SK-N-SH (cell line): ENCODE measurements at regions not wholly inside any gene's neighbourhood (a gene's known extent, or its start where the extent isn't known, plus 50 kb on each side); places are given as distances from the start of the nearest gene placed in this dataset.

Experiments
- CTCF ChIA-PET: fragments of 300-600, 350-600 bp; formaldehyde crosslinking; extraction: SDS; loops from one replicate; lab custom pipeline; 2021; lab: Yijun Ruan, JAX
- POLR2A ChIA-PET: fragments of 350-600 bp; sonication (Branson Sonifier 250); formaldehyde crosslinking; extraction: SDS; loops from one replicate; lab custom pipeline; 2020; ENCODE audit warnings: antibody characterized with exemption, inconsistent platforms; lab: Yijun Ruan, JAX
- DNase-seq: peaks from one replicate; pipeline ENCODE4 v3.0.0; 2012
- H2AFZ ChIP-seq: fragments of 200-600 bp; sonication (generic); 2 replicates; pipeline ENCODE4 v1.8.1; 2016; ENCODE audit warnings: antibody characterized with exemption, mild to moderate bottlenecking, low read depth
- H3F3A ChIP-seq: fragments of 200-600 bp; sonication (generic); replicated peaks from 2 replicates; pipeline ENCODE3; 2016; ENCODE audit warnings: antibody characterized with exemption, mild to moderate bottlenecking; ENCODE audit not compliant: insufficient read depth
- H3K27ac ChIP-seq, 2 experiments: fragments of 200-500 bp in 1 of 2; fragments of 200-600 bp in 1 of 2; sonication (Bioruptor generic) in 1 of 2; sonication (generic), shearing (Covaris generic) in 1 of 2; 2 replicates each; pipeline versions ENCODE4 v1.5.1 to v1.6.1; 2014 to 2016; ENCODE audit warnings: low read depth in 2 of 2, inconsistent platforms in 1 of 2, low read length in 1 of 2, mild to moderate bottlenecking in 1 of 2, mixed read lengths in 1 of 2
- H3K27me3 ChIP-seq: fragments of 200-600 bp; sonication (generic), shearing (Covaris generic); 2 replicates; pipeline ENCODE4 v1.6.1; 2016; ENCODE audit warnings: mixed run types; ENCODE audit not compliant: insufficient read depth
- H3K36me3 ChIP-seq, 2 experiments: fragments of 200-500 bp in 1 of 2; fragments of 200-600 bp in 1 of 2; sonication (Bioruptor generic) in 1 of 2; sonication (generic) in 1 of 2; replicated peaks in 1 of 2; 2 replicates each; pipeline versions ENCODE3 to v1.5.1; 2014 to 2016; ENCODE audit warnings: low read length in 1 of 2, mild to moderate bottlenecking in 1 of 2; ENCODE audit not compliant: insufficient read depth in 2 of 2, control insufficient read depth in 1 of 2
- H3K4me1 ChIP-seq, 2 experiments: fragments of 200-500 bp in 1 of 2; fragments of 200-600 bp in 1 of 2; sonication (Bioruptor generic) in 1 of 2; sonication (generic), shearing (Covaris generic) in 1 of 2; 2 replicates each; pipeline versions ENCODE4 v1.5.1 to v1.6.1; 2014 to 2016; ENCODE audit warnings: low read depth in 1 of 2, low read length in 1 of 2, mixed run types in 1 of 2; ENCODE audit not compliant: insufficient read depth in 2 of 2, control insufficient read depth in 1 of 2
- H3K4me2 ChIP-seq: fragments of 200-600 bp; sonication (generic), shearing (Covaris generic); 2 replicates; pipeline ENCODE4 v1.6.1; 2017; ENCODE audit warnings: mixed run types
- H3K4me3 ChIP-seq, 2 experiments: fragments of 200-500 bp in 1 of 2; fragments of 200-600 bp in 1 of 2; sonication (Bioruptor generic) in 1 of 2; sonication (generic), shearing (Covaris generic) in 1 of 2; 2 replicates each; pipeline versions ENCODE4 v1.5.1 to v1.8.1; 2014 to 2016; ENCODE audit warnings: low read depth in 2 of 2, inconsistent platforms in 1 of 2, low read length in 1 of 2, mild to moderate bottlenecking in 1 of 2, mixed read lengths in 1 of 2, moderate library complexity in 1 of 2
- H3K79me2 ChIP-seq: fragments of 200-600 bp; sonication (generic); 2 replicates; pipeline ENCODE4 v1.8.1; 2017; ENCODE audit warnings: mild to moderate bottlenecking; ENCODE audit not compliant: insufficient read depth
- H3K9ac ChIP-seq: fragments of 200-600 bp; sonication (generic); 2 replicates; pipeline ENCODE4 v1.6.1; 2017; ENCODE audit warnings: mixed run types
- H3K9me2 ChIP-seq: fragments of 200-600 bp; sonication (generic); 2 replicates; pipeline ENCODE4 v1.6.1; 2017; ENCODE audit warnings: mixed run types
- H3K9me3 ChIP-seq: fragments of 200-600 bp; sonication (generic); 2 replicates; pipeline ENCODE4 v1.6.1; 2017; ENCODE audit warnings: mixed run types, mild to moderate bottlenecking, moderate library complexity
- H4K20me1 ChIP-seq: fragments of 200-600 bp; sonication (generic); 2 replicates; pipeline ENCODE4 v1.6.1; 2017; ENCODE audit warnings: mild to moderate bottlenecking, mixed run types; ENCODE audit not compliant: insufficient read depth
- ELF1 ChIP-seq: IDR thresholded peaks from 2 replicates; pipeline ENCODE4 v1.4.0; 2012
- FOXJ3 ChIP-seq: sonication (generic); formaldehyde crosslinking; IDR thresholded peaks from 2 replicates; pipeline ENCODE4 v1.5.1; 2020; ENCODE audit warnings: mild to moderate bottlenecking, missing genetic modification reagents
- NFIC ChIP-seq: IDR thresholded peaks from 2 replicates; pipeline ENCODE4 v1.4.0; 2012; ENCODE audit warnings: borderline replicate concordance
- RAD21 ChIP-seq: IDR thresholded peaks from 2 replicates; pipeline ENCODE4 v1.6.1; 2012; ENCODE audit warnings: mild to moderate bottlenecking, low read length
- SMC3 ChIP-seq: IDR thresholded peaks from 2 replicates; pipeline ENCODE4 v1.6.1; 2012; ENCODE audit warnings: low read depth, low read length, improper control_type of control experiment
- TAF1 ChIP-seq: IDR thresholded peaks from 2 replicates; pipeline ENCODE4 v1.6.1; 2012; ENCODE audit warnings: low read depth, mild to moderate bottlenecking, low read length, moderate library complexity, borderline replicate concordance
- TCF12 ChIP-seq: IDR thresholded peaks from 2 replicates; pipeline ENCODE4 v1.4.0; 2012
- WGBS: methylation state at CpG from one replicate; pipeline ENCODE4 v1.1.6; 2017; ENCODE audit warnings: low lambda C conversion rate; 5-methylcytosine and 5-hydroxymethylcytosine counted together
- TF ChIP-seq, protein P1 (sequence below): IDR thresholded peaks from 2 replicates; pipeline ENCODE4 v1.4.0; 2012; ENCODE audit warnings: low read depth, borderline replicate concordance
- TF ChIP-seq, protein P2 (sequence below): fragments of 150-350 bp; IDR thresholded peaks from 2 replicates; pipeline ENCODE4 v1.6.1; 2017; ENCODE audit warnings: antibody characterized with exemption, low read length, low read depth, borderline replicate concordance
- TF ChIP-seq, protein P3 (sequence below): fragments of 200-600 bp; sonication (generic); IDR thresholded peaks from 2 replicates; pipeline ENCODE4 v1.6.1; 2017; ENCODE audit warnings: antibody characterized with exemption, mild to moderate bottlenecking, moderate library complexity
- TF ChIP-seq, protein P4 (sequence below): IDR thresholded peaks from 2 replicates; pipeline ENCODE4 v1.6.1; 2012; ENCODE audit warnings: mild to moderate bottlenecking, low read depth, low read length, moderate library complexity
- TF ChIP-seq, protein P5 (sequence below): fragments of 150-350 bp; IDR thresholded peaks from 2 replicates; pipeline ENCODE4 v1.6.1; 2016; ENCODE audit warnings: mild to moderate bottlenecking, low read depth, low read length

DNA sequence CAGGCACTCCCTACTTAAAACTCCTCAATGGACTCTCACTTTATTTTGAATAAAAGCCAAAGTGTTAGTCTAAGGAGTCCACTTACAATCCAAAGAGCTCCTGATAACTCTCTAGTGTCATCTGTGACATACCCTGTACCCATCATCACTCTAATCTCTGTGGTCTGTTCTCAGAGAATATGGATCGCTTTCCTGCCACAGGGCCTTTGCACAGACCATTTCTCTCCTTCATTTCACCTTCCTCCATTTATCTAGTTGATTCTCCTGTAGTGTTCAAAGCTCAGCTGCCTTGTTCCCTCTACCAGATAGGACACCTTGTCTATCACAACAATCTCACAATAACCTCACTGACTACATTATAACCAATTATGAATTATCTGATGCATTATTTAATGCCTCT is 185.4 kb upstream of the KBTBD8 start:
- Histone ChIP-seq H3K4me3 (no peak overlapping the region), H4K20me1 (no peaks in the 10 kb centered on the region), H3F3A (no peaks in the 10 kb centered on the region), H3K27ac (no peak overlapping the region), H3K9me2 (no peaks in the 10 kb centered on the region), H3K36me3 (no peaks in the 10 kb centered on the region), H3K79me2 (no peaks in the 10 kb centered on the region), H3K9me3 (no peaks in the 10 kb centered on the region), H3K4me1 (no peaks in the 10 kb centered on the region), H3K27me3 (no peaks in the 10 kb centered on the region; the same call in 1 of the 2 replicates), H3K4me2 (no peak overlapping the region), H2AFZ (no peak overlapping the region), H3K9ac (no peak overlapping the region)
- no peak for DNase-seq
- WGBS = 71% methylated on average over 1 of the region's 1 CpG
- POLR2A ChIA-PET = no interaction called here
- CTCF ChIA-PET = interaction anchor here (0.7 to 6.7 kb wide), 5 partner anchors 8 to 560 kb away, joined by 3 to 28 read pairs (median 4); no protein-coding TSS in a partner anchor
- TF ChIP-seq, protein P1, sequence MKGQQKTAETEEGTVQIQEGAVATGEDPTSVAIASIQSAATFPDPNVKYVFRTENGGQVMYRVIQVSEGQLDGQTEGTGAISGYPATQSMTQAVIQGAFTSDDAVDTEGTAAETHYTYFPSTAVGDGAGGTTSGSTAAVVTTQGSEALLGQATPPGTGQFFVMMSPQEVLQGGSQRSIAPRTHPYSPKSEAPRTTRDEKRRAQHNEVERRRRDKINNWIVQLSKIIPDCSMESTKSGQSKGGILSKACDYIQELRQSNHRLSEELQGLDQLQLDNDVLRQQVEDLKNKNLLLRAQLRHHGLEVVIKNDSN = no peak

DNA sequence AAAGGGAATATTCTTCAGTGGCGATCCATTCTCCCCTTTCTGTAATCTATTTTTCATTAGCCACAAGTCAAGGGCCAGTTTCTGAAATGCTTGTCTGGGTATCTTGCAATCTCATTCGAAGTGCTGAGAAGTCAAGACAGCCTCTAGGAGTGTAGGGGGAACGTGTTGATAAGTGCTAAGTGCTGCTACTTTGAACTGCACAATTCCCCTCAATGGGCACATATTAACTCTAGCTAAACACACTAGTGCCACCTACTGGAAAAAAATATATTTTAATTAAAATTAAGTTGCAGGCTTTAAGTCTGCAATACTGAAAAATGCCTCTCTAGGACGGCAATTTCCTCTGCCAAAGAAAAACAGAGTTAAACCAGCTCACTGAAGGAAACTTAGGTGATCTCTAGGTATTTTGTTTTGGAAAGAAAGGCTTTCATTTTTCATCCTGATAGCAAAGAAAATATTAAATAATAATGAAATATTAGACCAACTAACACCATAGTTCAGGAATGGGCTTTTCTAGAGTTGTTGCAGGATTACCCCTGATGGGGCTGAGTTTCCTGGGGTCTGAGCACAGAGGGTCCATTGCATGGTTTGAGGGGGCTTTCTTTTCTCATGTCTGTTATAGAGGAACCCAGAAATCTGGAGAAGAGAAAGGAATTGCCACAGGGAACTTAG is 181.9 kb upstream of the KBTBD8 start:
- peak; percentile 46 for DNase-seq
- Histone ChIP-seq H3K36me3 (no peaks in the 10 kb centered on the region), H2AFZ (no peak overlapping the region)

More for the DNA sequence above, 181.9 kb upstream of the KBTBD8 start:
- ChIA-PET POLR2A (no interaction called here), CTCF (interaction anchor here (0.7 to 3.3 kb wide), 37 partner anchors 8 to 566 kb away, joined by 3 to 70 read pairs (median 4); no protein-coding TSS in a partner anchor)
- H3F3A ChIP-seq = no peaks in the 10 kb centered on the region
- no peaks in the 10 kb centered on the region for H4K20me1 ChIP-seq
- no peak overlapping the region for H3K27ac ChIP-seq
- no peak overlapping the region for H3K9ac ChIP-seq
- TF ChIP-seq, protein P2, sequence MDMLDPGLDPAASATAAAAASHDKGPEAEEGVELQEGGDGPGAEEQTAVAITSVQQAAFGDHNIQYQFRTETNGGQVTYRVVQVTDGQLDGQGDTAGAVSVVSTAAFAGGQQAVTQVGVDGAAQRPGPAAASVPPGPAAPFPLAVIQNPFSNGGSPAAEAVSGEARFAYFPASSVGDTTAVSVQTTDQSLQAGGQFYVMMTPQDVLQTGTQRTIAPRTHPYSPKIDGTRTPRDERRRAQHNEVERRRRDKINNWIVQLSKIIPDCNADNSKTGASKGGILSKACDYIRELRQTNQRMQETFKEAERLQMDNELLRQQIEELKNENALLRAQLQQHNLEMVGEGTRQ = no peak
- TF ChIP-seq FOXJ3 (CRISPR knock-in tag) (no peak), NFIC (no peak), SMC3 (peak; percentile 58), RAD21 (peak; percentile 80), ELF1 (no peak), TCF12 (no peak), TAF1 (no peak)
- TF ChIP-seq, protein P3, sequence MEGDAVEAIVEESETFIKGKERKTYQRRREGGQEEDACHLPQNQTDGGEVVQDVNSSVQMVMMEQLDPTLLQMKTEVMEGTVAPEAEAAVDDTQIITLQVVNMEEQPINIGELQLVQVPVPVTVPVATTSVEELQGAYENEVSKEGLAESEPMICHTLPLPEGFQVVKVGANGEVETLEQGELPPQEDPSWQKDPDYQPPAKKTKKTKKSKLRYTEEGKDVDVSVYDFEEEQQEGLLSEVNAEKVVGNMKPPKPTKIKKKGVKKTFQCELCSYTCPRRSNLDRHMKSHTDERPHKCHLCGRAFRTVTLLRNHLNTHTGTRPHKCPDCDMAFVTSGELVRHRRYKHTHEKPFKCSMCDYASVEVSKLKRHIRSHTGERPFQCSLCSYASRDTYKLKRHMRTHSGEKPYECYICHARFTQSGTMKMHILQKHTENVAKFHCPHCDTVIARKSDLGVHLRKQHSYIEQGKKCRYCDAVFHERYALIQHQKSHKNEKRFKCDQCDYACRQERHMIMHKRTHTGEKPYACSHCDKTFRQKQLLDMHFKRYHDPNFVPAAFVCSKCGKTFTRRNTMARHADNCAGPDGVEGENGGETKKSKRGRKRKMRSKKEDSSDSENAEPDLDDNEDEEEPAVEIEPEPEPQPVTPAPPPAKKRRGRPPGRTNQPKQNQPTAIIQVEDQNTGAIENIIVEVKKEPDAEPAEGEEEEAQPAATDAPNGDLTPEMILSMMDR = peak; percentile 66
- TF ChIP-seq, protein P4, sequence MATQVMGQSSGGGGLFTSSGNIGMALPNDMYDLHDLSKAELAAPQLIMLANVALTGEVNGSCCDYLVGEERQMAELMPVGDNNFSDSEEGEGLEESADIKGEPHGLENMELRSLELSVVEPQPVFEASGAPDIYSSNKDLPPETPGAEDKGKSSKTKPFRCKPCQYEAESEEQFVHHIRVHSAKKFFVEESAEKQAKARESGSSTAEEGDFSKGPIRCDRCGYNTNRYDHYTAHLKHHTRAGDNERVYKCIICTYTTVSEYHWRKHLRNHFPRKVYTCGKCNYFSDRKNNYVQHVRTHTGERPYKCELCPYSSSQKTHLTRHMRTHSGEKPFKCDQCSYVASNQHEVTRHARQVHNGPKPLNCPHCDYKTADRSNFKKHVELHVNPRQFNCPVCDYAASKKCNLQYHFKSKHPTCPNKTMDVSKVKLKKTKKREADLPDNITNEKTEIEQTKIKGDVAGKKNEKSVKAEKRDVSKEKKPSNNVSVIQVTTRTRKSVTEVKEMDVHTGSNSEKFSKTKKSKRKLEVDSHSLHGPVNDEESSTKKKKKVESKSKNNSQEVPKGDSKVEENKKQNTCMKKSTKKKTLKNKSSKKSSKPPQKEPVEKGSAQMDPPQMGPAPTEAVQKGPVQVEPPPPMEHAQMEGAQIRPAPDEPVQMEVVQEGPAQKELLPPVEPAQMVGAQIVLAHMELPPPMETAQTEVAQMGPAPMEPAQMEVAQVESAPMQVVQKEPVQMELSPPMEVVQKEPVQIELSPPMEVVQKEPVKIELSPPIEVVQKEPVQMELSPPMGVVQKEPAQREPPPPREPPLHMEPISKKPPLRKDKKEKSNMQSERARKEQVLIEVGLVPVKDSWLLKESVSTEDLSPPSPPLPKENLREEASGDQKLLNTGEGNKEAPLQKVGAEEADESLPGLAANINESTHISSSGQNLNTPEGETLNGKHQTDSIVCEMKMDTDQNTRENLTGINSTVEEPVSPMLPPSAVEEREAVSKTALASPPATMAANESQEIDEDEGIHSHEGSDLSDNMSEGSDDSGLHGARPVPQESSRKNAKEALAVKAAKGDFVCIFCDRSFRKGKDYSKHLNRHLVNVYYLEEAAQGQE = no peak
- TF ChIP-seq, protein P5, sequence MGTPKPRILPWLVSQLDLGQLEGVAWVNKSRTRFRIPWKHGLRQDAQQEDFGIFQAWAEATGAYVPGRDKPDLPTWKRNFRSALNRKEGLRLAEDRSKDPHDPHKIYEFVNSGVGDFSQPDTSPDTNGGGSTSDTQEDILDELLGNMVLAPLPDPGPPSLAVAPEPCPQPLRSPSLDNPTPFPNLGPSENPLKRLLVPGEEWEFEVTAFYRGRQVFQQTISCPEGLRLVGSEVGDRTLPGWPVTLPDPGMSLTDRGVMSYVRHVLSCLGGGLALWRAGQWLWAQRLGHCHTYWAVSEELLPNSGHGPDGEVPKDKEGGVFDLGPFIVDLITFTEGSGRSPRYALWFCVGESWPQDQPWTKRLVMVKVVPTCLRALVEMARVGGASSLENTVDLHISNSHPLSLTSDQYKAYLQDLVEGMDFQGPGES = no peak
- TF ChIP-seq, protein P1 = no peak
- H3K4me1 ChIP-seq = no peaks in the 10 kb centered on the region
- no peaks in the 10 kb centered on the region; the same call in 1 of the 2 replicates for H3K27me3 ChIP-seq
- WGBS = 25% methylated on average over 4 of the region's 4 CpGs
- no peaks in the 10 kb centered on the region for H3K9me2 ChIP-seq
- H3K4me2 ChIP-seq = no peak overlapping the region
- H3K9me3 ChIP-seq = no peaks in the 10 kb centered on the region
- no peaks in the 10 kb centered on the region for H3K79me2 ChIP-seq
- no peak overlapping the region for H3K4me3 ChIP-seq
